ENCODE measurements at regions not wholly inside any gene's neighbourhood (a gene's known extent, or its start where the extent isn't known, plus 50 kb on each side); places are given as distances from the start of the nearest gene placed in this dataset.
"Not testable (repeated sequence)": the region's sequence is repeated elsewhere in the genome, so short reads cannot be mapped to it uniquely, and the experiment has no call there.

DNA sequence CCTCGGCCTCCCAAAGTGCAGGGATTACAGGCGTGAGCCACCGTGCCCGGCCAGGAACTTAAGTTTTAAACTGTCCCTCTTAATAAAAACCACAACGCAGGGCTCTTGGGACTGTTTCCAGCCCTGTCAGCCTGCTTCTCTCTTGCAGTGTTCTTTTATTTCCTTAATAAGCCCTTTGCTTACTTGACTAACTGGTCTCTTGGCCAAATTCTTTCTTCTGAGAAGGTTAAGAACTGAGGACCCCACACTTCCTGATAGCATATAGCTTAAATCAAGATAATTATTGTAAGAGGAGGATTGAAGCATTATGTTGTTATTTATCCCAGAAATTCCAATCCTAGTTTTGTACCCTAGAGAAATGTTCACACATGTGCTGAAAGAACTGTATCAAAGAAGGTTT is 128.2 kb upstream of the UXS1 start:
- Histone ChIP-seq H2AFZ (ENCODE audit: low read depth, low read length) (no peak overlapping the region), H3K4me1 (replicated peaks in 1 of 2; ENCODE audit: control insufficient read depth in 2 of 2, insufficient read depth in 2 of 2, low read length in 2 of 2) (no peaks in the 10 kb centered on the region), H3K27me3 (ENCODE audit: control insufficient read depth in 2 of 2, insufficient read depth in 2 of 2, low read length in 2 of 2) (peaks cover 11 to 17% of the 10 kb centered on the region in 2 experiments), H3K9ac (ENCODE audit: insufficient read depth in 1 of 2, low read depth in 2 of 2, low read length in 2 of 2) (no peak overlapping the region), H3K9me3 (replicated peaks; ENCODE audit: control insufficient read depth, insufficient read depth, low read depth, low read length) (no peaks in the 10 kb centered on the region), H3K4me2 (ENCODE audit: insufficient read depth, low read length) (no peak overlapping the region), H3K27ac (ENCODE audit: extremely low read depth, low read depth, low read length) (no peak overlapping the region), H4K20me1 (replicated peaks; ENCODE audit: control insufficient read depth, insufficient read depth, low read length) (no peaks in the 10 kb centered on the region), H3K36me3 (ENCODE audit: control insufficient read depth, insufficient read depth, low read length) (no peaks in the 10 kb centered on the region), H3K4me3 (no peak overlapping the region), H3K79me2 (ENCODE audit: control insufficient read depth, insufficient read depth, low read length) (no peaks in the 10 kb centered on the region), H3K9me1 (ENCODE audit: control insufficient read depth, insufficient read depth, low read length) (no peaks in the 10 kb centered on the region)
- in situ Hi-C loops (cut with MboI): no loop called here
- no peak for FAIRE-seq
- POLR2A ChIA-PET: no interaction called here
- CTCF ChIA-PET (ENCODE audit: low intra/inter-chr PET ratio): no interaction called here
- no peak for DNase-seq (ENCODE audit: extremely low read depth in 1 of 4, low spot score in 3 of 4)
- intact Hi-C loops (cut with micrococcal nuclease): no loop called here
- no peak for TF ChIP-seq ZNF431 (CRISPR knock-in tag; IDR thresholded peaks at IDR 0.05)
- BruUV-seq (replicated peaks): no TSS peak
- no peak for ATAC-seq
- WGBS (ENCODE audit: insufficient coverage, low coverage, missing lambda C conversion rate): 4% methylated on average over 5 of the region's 5 CpGs

GRCh38 chr2:106320439-106320838 is 126.3 kb upstream of the UXS1 start:
- 0% methylated on average over 2 of the region's 2 CpGs for WGBS (ENCODE audit: insufficient coverage, low coverage, missing lambda C conversion rate)

More at GRCh38 chr2:106320439-106320838, 126.3 kb upstream of the UXS1 start:
- FAIRE-seq; H3K4me2 ChIP-seq (ENCODE audit: insufficient read depth, low read length); H3K4me3 ChIP-seq; H3K9ac ChIP-seq (ENCODE audit: insufficient read depth in 1 of 2, low read depth in 2 of 2, low read length in 2 of 2); POLR2A ChIA-PET; H3K4me1 ChIP-seq (replicated peaks in 1 of 2; ENCODE audit: control insufficient read depth in 2 of 2, insufficient read depth in 2 of 2, low read length in 2 of 2); DNase-seq (ENCODE audit: extremely low read depth in 1 of 4, low spot score in 3 of 4); CTCF ChIA-PET (ENCODE audit: low intra/inter-chr PET ratio); BruUV-seq (replicated peaks); H4K20me1 ChIP-seq (replicated peaks; ENCODE audit: control insufficient read depth, insufficient read depth, low read length); H3K9me1 ChIP-seq (ENCODE audit: control insufficient read depth, insufficient read depth, low read length); H3K27ac ChIP-seq (ENCODE audit: extremely low read depth, low read depth, low read length); H3K79me2 ChIP-seq (ENCODE audit: control insufficient read depth, insufficient read depth, low read length); in situ Hi-C loops (cut with MboI); intact Hi-C loops (cut with micrococcal nuclease); H3K36me3 ChIP-seq (ENCODE audit: control insufficient read depth, insufficient read depth, low read length); ATAC-seq; H3K9me3 ChIP-seq (replicated peaks; ENCODE audit: control insufficient read depth, insufficient read depth, low read depth, low read length); H2AFZ ChIP-seq (ENCODE audit: low read depth, low read length): not testable (repeated sequence)
- peaks cover 11 to 17% of the 10 kb centered on the region in 2 experiments for H3K27me3 ChIP-seq (ENCODE audit: control insufficient read depth in 2 of 2, insufficient read depth in 2 of 2, low read length in 2 of 2)
- TF ChIP-seq ZNF316 (IDR thresholded peaks at IDR 0.05) (peak; percentile 85), C11orf30 (IDR thresholded peaks at IDR 0.05; ENCODE audit: low read depth) (peak; percentile 55; the same call in 1 of the 2 replicates), MAFG (tag; conservative IDR thresholded peaks at IDR 0.05) (peak; percentile 56; the same call in 1 of the 2 replicates), NFYB (IDR thresholded peaks at IDR 0.05; ENCODE audit: extremely low read depth, insufficient read length) (peak; percentile 12)

Data from K562 (cell line).